Lower leg skin (tissue), 3 donors: ENCODE measurements at regions not wholly inside any gene's neighbourhood (a gene's known extent, or its start where the extent isn't known, plus 50 kb on each side); places are given as distances from the start of the nearest gene placed in this dataset.

ENCODE experiments used
- POLR2A ChIP-seq, 2 donors: fragments of 450-650 bp; IDR thresholded peaks; one replicate each; pipeline ENCODE4 v1.6.1; 2016 to 2017; ENCODE audit warnings: antibody characterized with exemption in 2 of 2, mild to moderate bottlenecking in 1 of 2, moderate library complexity in 1 of 2
- TF ChIP-seq, protein P1 (sequence below), 3 donors: fragments of 450-650 bp; IDR thresholded peaks; one replicate each; pipeline ENCODE4 v1.5.1; 2016; ENCODE audit warnings: antibody characterized with exemption in 3 of 3, mild to moderate bottlenecking in 3 of 3, moderate library complexity in 2 of 3

DNA sequence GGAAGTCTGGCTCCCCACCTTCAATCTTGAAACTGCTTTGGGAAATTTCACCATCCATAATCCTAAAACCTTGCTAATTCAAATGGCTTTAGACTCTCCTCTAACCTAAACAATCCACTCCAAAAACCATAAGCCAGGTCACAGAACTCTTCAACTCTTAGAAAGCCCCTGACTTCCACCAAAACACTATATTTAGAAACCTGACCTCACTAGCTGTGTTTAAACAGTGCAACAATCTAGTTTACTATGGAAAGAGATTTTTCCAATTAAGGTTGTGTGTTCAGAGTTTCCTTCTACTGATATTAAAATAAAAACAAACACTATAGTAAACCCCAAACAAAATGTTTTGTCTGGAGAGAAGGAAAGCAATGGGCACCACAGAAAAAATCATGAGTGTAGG lies 308.1 kb downstream of the OSR1 start:
- TF ChIP-seq, protein P1, sequence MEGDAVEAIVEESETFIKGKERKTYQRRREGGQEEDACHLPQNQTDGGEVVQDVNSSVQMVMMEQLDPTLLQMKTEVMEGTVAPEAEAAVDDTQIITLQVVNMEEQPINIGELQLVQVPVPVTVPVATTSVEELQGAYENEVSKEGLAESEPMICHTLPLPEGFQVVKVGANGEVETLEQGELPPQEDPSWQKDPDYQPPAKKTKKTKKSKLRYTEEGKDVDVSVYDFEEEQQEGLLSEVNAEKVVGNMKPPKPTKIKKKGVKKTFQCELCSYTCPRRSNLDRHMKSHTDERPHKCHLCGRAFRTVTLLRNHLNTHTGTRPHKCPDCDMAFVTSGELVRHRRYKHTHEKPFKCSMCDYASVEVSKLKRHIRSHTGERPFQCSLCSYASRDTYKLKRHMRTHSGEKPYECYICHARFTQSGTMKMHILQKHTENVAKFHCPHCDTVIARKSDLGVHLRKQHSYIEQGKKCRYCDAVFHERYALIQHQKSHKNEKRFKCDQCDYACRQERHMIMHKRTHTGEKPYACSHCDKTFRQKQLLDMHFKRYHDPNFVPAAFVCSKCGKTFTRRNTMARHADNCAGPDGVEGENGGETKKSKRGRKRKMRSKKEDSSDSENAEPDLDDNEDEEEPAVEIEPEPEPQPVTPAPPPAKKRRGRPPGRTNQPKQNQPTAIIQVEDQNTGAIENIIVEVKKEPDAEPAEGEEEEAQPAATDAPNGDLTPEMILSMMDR (IDR thresholded peaks at IDR 0.05), result no peak
- no peak for TF ChIP-seq POLR2A (IDR thresholded peaks at IDR 0.05)
